IMR-90 (cell line): ENCODE measurements at regions not wholly inside any gene's neighbourhood (a gene's known extent, or its start where the extent isn't known, plus 50 kb on each side); places are given as distances from the start of the nearest gene placed in this dataset.

ENCODE experiments used
- ATAC-seq: fragments of 200-7000 bp; cut with Tn5 transposase; 2 replicates; pipeline ENCODE4 v1.9.1; 2020; ENCODE audit warnings: low read depth, mild to moderate bottlenecking, moderate library complexity
- BruUV-seq: library from RNA; stranded (reverse); fragments of 400-500 nt; replicated peaks from 2 replicates; lab custom pipeline; 2021; lab: Mats Ljungman, UMichigan
- CTCF ChIA-PET: fragments of 300-600 bp; formaldehyde crosslinking; extraction: SDS; loops from one replicate; lab custom pipeline; 2021; ENCODE audit warnings: antibody characterized with exemption; lab: Yijun Ruan, JAX
- POLR2A ChIA-PET: fragments of 300-600 bp; sonication (Branson Sonifier 250); formaldehyde crosslinking; loops from one replicate; lab custom pipeline; 2022; ENCODE audit warnings: antibody characterized with exemption; ENCODE audit not compliant: unreplicated experiment; lab: Charles Lee
- DNase-seq: peaks from one replicate; pipeline ENCODE4 v3.0.0; 2013
- H2AFZ ChIP-seq: replicated peaks from 2 replicates; pipeline ENCODE3; 2013; ENCODE audit warnings: low read length, mild to moderate bottlenecking; ENCODE audit not compliant: poor library complexity
- H2AK5ac ChIP-seq: 2 replicates; pipeline ENCODE4 v1.6.1; 2013; ENCODE audit warnings: low read depth, low read length, inconsistent platforms
- H2AK9ac ChIP-seq: replicated peaks from 2 replicates; pipeline ENCODE3; 2013; ENCODE audit warnings: mild to moderate bottlenecking, low read depth, low read length, moderate library complexity; ENCODE audit not compliant: poor library complexity
- H2BK120ac ChIP-seq: 2 replicates; pipeline ENCODE4 v1.6.1; 2013; ENCODE audit warnings: low read depth, low read length, inconsistent platforms
- H2BK15ac ChIP-seq: 3 replicates; pipeline ENCODE4 v1.6.1; 2013; ENCODE audit warnings: low read depth, low read length, inconsistent platforms
- H2BK20ac ChIP-seq: 2 replicates; pipeline ENCODE4 v1.6.1; 2013; ENCODE audit warnings: low read depth, mild to moderate bottlenecking, inconsistent platforms, low read length, moderate library complexity
- H2BK5ac ChIP-seq: 2 replicates; pipeline ENCODE4 v1.6.1; 2013; ENCODE audit warnings: mild to moderate bottlenecking, low read depth, low read length, inconsistent platforms; ENCODE audit not compliant: poor library complexity, severe bottlenecking
- H3K14ac ChIP-seq: replicated peaks from 2 replicates; pipeline ENCODE4 v1.6.1; 2013; ENCODE audit warnings: low read depth, low read length, inconsistent platforms
- H3K18ac ChIP-seq: 2 replicates; pipeline ENCODE4 v1.6.1; 2013; ENCODE audit warnings: low read depth, low read length, control low read depth
- H3K23ac ChIP-seq: 2 replicates; pipeline ENCODE4 v1.6.1; 2013; ENCODE audit warnings: low read depth, low read length, inconsistent platforms
- H3K27ac ChIP-seq: 2 replicates; pipeline ENCODE4 v1.5.1; 2013; ENCODE audit warnings: mild to moderate bottlenecking, control low read depth, low read length; ENCODE audit not compliant: insufficient read depth
- H3K27me3 ChIP-seq: 2 replicates; pipeline ENCODE4 v1.6.1; 2013; ENCODE audit warnings: low read length; ENCODE audit not compliant: control insufficient read depth, insufficient read depth
- H3K36me3 ChIP-seq: 2 replicates; pipeline ENCODE4 v1.6.1; 2013; ENCODE audit warnings: low read length, mixed read lengths; ENCODE audit not compliant: control insufficient read depth, insufficient read depth
- H3K4ac ChIP-seq: 2 replicates; pipeline ENCODE4 v1.6.1; 2013; ENCODE audit warnings: low read depth, low read length, inconsistent platforms
- H3K4me1 ChIP-seq: 2 replicates; pipeline ENCODE4 v1.6.1; 2013; ENCODE audit warnings: low read length, mixed read lengths; ENCODE audit not compliant: control insufficient read depth, insufficient read depth
- H3K4me2 ChIP-seq: 2 replicates; pipeline ENCODE4 v1.6.1; 2013; ENCODE audit warnings: low read depth, mild to moderate bottlenecking, control low read depth, low read length, moderate library complexity
- H3K4me3 ChIP-seq: 2 replicates; pipeline ENCODE4 v1.5.1; 2013; ENCODE audit warnings: low read depth, mild to moderate bottlenecking, control low read depth, low read length, moderate library complexity; ENCODE audit not compliant: insufficient read depth
- H3K56ac ChIP-seq: 2 replicates; pipeline ENCODE4 v1.6.1; 2013; ENCODE audit warnings: low read length, inconsistent platforms; ENCODE audit not compliant: insufficient read depth; ENCODE audit errors: extremely low read depth
- H3K79me1 ChIP-seq, 2 experiments: 2 replicates each; pipeline ENCODE4 v1.6.1; 2013; ENCODE audit warnings: low read length in 2 of 2, inconsistent platforms in 1 of 2, low read depth in 1 of 2
- H3K9ac ChIP-seq: 2 replicates; pipeline ENCODE4 v1.6.1; 2013; ENCODE audit warnings: low read depth, low read length, control low read depth
- H3K9me1 ChIP-seq: 2 replicates; pipeline ENCODE4 v1.6.1; 2013; ENCODE audit warnings: low read length, inconsistent platforms; ENCODE audit not compliant: insufficient read depth
- H3K9me3 ChIP-seq: 2 replicates; pipeline ENCODE4 v1.6.1; 2013; ENCODE audit warnings: low read length; ENCODE audit not compliant: control insufficient read depth, insufficient read depth
- H4K20me1 ChIP-seq: 2 replicates; pipeline ENCODE4 v1.6.1; 2013; ENCODE audit warnings: low read length, inconsistent platforms; ENCODE audit not compliant: insufficient read depth
- H4K5ac ChIP-seq: 2 replicates; pipeline ENCODE4 v1.6.1; 2013; ENCODE audit warnings: mild to moderate bottlenecking, low read depth, low read length, control low read depth
- H4K8ac ChIP-seq, 2 experiments: 2 replicates each; pipeline ENCODE4 v1.6.1; 2013; ENCODE audit warnings: low read depth in 2 of 2, low read length in 2 of 2, control low read depth in 1 of 2, inconsistent platforms in 1 of 2
- H4K91ac ChIP-seq: 2 replicates; pipeline ENCODE4 v1.6.1; 2013; ENCODE audit warnings: low read depth, low read length, inconsistent platforms; ENCODE audit not compliant: insufficient read depth
- BHLHE40 ChIP-seq: fragments of 150-350 bp; IDR thresholded peaks from 2 replicates; pipeline ENCODE4 v1.6.1; 2016; ENCODE audit warnings: mild to moderate bottlenecking, low read depth, low read length
- CEBPB ChIP-seq: IDR thresholded peaks from 2 replicates; pipeline ENCODE4 v1.6.1; 2012; ENCODE audit warnings: low read depth, low read length, improper control_type of control experiment
- CHD1 ChIP-seq: IDR thresholded peaks from 2 replicates; pipeline ENCODE4 v1.6.1; 2012; ENCODE audit warnings: low read depth, low read length, improper control_type of control experiment
- FOS ChIP-seq: fragments of 150-350 bp; IDR thresholded peaks from 2 replicates; pipeline ENCODE4 v1.6.1; 2016; ENCODE audit warnings: low read depth, low read length
- MAFK ChIP-seq: IDR thresholded peaks from 2 replicates; pipeline ENCODE4 v1.6.1; 2012; ENCODE audit warnings: low read depth, low read length, improper control_type of control experiment
- MAZ ChIP-seq: IDR thresholded peaks from 2 replicates; pipeline ENCODE4 v1.6.1; 2012; ENCODE audit warnings: low read depth, mild to moderate bottlenecking, low read length, improper control_type of control experiment, moderate library complexity, borderline replicate concordance
- MXI1 ChIP-seq: IDR thresholded peaks from 2 replicates; pipeline ENCODE4 v1.6.1; 2012; ENCODE audit warnings: low read depth, mild to moderate bottlenecking, low read length, moderate library complexity, borderline replicate concordance
- NFE2L2 ChIP-seq: fragments of 150-350 bp; IDR thresholded peaks from 2 replicates; pipeline ENCODE4 v1.6.1; 2016; ENCODE audit warnings: low read depth, mild to moderate bottlenecking, low read length
- POLR2A ChIP-seq: IDR thresholded peaks from 2 replicates; pipeline ENCODE4 v1.6.1; 2012; ENCODE audit warnings: mild to moderate bottlenecking, low read depth, low read length
- RAD21 ChIP-seq: IDR thresholded peaks from 2 replicates; pipeline ENCODE4 v1.6.1; 2012; ENCODE audit warnings: low read length, improper control_type of control experiment
- RCOR1 ChIP-seq: IDR thresholded peaks from 2 replicates; pipeline ENCODE4 v1.6.1; 2012; ENCODE audit warnings: mild to moderate bottlenecking, low read length, improper control_type of control experiment; ENCODE audit not compliant: insufficient replicate concordance
- RFX5 ChIP-seq: IDR thresholded peaks from 2 replicates; pipeline ENCODE4 v1.8.0; 2012; ENCODE audit warnings: low read depth, mild to moderate bottlenecking, low read length, moderate library complexity
- SMC3 ChIP-seq: fragments of 150-350 bp; IDR thresholded peaks from 2 replicates; pipeline ENCODE4 v1.6.1; 2016; ENCODE audit warnings: low read depth, mild to moderate bottlenecking, antibody characterized with exemption, low read length, moderate library complexity
- WGBS, 2 experiments: methylation state at CpG; one replicate each; pipeline versions ENCODE4 v1.1.5 to v1.1.7; 2013; ENCODE audit warnings: missing lambda C conversion rate in 2 of 2; ENCODE audit not compliant: insufficient read length in 1 of 2; ENCODE audit errors: extremely low coverage in 2 of 2; 5-methylcytosine and 5-hydroxymethylcytosine counted together
- dilution Hi-C: fragments of 300-500 bp; cut with HindIII; formaldehyde crosslinking; loops from one replicate; pipeline ENCODE4 v1.14.3; 2018; ENCODE audit warnings: low sequenced_read_pairs; ENCODE audit not compliant: unreplicated experiment
- in situ Hi-C: fragments of 300-500 bp; cut with MboI; formaldehyde crosslinking; loops from 3 replicates; pipeline ENCODE4 v1.14.3; 2019; ENCODE audit warnings: low sequenced_read_pairs, inconsistent platforms, mixed read lengths
- intact Hi-C: fragments of 100-400 bp; cut with micrococcal nuclease; formaldehyde crosslinking; loops from 2 replicates; pipeline ENCODE4 v1.10.0; 2022
- TF ChIP-seq, protein P1 (sequence below): conservative IDR thresholded peaks from 2 replicates; pipeline ENCODE4 v1.5.1; 2012; ENCODE audit warnings: mild to moderate bottlenecking, low read depth, low read length, improper control_type of control experiment
- TF ChIP-seq, protein P2 (sequence below): fragments of 150-350 bp; IDR thresholded peaks from 2 replicates; pipeline ENCODE4 v1.6.1; 2017; ENCODE audit warnings: mild to moderate bottlenecking, antibody characterized with exemption, low read length, low read depth
- TF ChIP-seq, protein P3 (sequence below): fragments of 150-350 bp; IDR thresholded peaks from 2 replicates; pipeline ENCODE4 v1.6.1; 2016; ENCODE audit warnings: low read depth, mild to moderate bottlenecking, low read length, moderate library complexity, borderline replicate concordance

DNA sequence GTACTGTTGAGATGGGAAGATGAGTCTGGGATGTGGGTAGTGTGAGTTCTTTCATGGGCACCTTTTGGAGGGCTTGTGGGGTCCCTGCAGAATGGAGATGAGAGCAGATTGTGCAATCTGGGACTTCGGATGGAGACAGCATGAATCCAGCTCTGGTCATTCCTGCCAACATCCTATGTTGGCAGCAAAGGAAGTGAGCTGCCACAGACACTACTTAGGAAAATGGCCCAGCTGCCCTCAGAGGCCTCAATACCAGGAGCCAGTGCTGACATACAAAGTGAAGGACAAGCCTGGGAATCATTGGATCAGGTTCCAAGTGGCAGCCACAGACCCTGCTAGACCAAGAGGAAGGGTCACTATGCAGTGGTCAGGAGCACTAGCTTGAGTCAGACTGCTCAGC lies 402.8 kb downstream of the CDK5RAP2 start:
- Histone ChIP-seq H2AK5ac (no peak overlapping the region), H2BK15ac (no peak overlapping the region), H3K4ac (no peak overlapping the region), H3K36me3 (no peaks in the 10 kb centered on the region), H3K9me1 (no peaks in the 10 kb centered on the region), H3K9me3 (no peaks in the 10 kb centered on the region), H3K56ac (no peak overlapping the region), H3K9ac (no peak overlapping the region), H3K4me1 (no peaks in the 10 kb centered on the region), H4K8ac (no peak overlapping the region), H4K91ac (no peak overlapping the region), H2AK9ac (no peak overlapping the region), H3K79me1 (no peaks in the 10 kb centered on the region), H3K14ac (no peak overlapping the region), H3K27me3 (no peaks in the 10 kb centered on the region), H3K18ac (no peak overlapping the region), H2BK20ac (no peak overlapping the region), H2BK5ac (no peak overlapping the region), H3K4me3 (no peak overlapping the region), H2AFZ (no peak overlapping the region), H3K4me2 (no peak overlapping the region), H3K23ac (no peak overlapping the region), H3K27ac (no peak overlapping the region), H4K5ac (no peak overlapping the region), H2BK120ac (no peak overlapping the region), H4K20me1 (no peaks in the 10 kb centered on the region)
- no TSS peak for BruUV-seq
- ChIA-PET CTCF (no interaction called here), POLR2A (no interaction called here)
- no peak for DNase-seq
- in situ Hi-C loops (no loop called here), intact Hi-C loops (no loop called here), dilution Hi-C loops (no loop called here)
- ATAC-seq: no peak
- WGBS, 2 experiments: no CpG with 5 or more reads among the region's 1 CpG
- TF ChIP-seq MAFK (no peak), RFX5 (no peak), BHLHE40 (no peak), MXI1 (no peak), SMC3 (no peak), FOS (no peak), CEBPB (no peak), CHD1 (no peak), NFE2L2 (no peak), POLR2A (no peak), RCOR1 (no peak), RAD21 (no peak), MAZ (no peak)
- TF ChIP-seq, protein P1, sequence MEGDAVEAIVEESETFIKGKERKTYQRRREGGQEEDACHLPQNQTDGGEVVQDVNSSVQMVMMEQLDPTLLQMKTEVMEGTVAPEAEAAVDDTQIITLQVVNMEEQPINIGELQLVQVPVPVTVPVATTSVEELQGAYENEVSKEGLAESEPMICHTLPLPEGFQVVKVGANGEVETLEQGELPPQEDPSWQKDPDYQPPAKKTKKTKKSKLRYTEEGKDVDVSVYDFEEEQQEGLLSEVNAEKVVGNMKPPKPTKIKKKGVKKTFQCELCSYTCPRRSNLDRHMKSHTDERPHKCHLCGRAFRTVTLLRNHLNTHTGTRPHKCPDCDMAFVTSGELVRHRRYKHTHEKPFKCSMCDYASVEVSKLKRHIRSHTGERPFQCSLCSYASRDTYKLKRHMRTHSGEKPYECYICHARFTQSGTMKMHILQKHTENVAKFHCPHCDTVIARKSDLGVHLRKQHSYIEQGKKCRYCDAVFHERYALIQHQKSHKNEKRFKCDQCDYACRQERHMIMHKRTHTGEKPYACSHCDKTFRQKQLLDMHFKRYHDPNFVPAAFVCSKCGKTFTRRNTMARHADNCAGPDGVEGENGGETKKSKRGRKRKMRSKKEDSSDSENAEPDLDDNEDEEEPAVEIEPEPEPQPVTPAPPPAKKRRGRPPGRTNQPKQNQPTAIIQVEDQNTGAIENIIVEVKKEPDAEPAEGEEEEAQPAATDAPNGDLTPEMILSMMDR: no peak
- TF ChIP-seq, protein P2, sequence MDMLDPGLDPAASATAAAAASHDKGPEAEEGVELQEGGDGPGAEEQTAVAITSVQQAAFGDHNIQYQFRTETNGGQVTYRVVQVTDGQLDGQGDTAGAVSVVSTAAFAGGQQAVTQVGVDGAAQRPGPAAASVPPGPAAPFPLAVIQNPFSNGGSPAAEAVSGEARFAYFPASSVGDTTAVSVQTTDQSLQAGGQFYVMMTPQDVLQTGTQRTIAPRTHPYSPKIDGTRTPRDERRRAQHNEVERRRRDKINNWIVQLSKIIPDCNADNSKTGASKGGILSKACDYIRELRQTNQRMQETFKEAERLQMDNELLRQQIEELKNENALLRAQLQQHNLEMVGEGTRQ: no peak
- TF ChIP-seq, protein P3, sequence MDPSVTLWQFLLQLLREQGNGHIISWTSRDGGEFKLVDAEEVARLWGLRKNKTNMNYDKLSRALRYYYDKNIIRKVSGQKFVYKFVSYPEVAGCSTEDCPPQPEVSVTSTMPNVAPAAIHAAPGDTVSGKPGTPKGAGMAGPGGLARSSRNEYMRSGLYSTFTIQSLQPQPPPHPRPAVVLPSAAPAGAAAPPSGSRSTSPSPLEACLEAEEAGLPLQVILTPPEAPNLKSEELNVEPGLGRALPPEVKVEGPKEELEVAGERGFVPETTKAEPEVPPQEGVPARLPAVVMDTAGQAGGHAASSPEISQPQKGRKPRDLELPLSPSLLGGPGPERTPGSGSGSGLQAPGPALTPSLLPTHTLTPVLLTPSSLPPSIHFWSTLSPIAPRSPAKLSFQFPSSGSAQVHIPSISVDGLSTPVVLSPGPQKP: no peak
